ENCODE measurements at regions not wholly inside any gene's neighbourhood (a gene's known extent, or its start where the extent isn't known, plus 50 kb on each side); places are given as distances from the start of the nearest gene placed in this dataset.

DNA sequence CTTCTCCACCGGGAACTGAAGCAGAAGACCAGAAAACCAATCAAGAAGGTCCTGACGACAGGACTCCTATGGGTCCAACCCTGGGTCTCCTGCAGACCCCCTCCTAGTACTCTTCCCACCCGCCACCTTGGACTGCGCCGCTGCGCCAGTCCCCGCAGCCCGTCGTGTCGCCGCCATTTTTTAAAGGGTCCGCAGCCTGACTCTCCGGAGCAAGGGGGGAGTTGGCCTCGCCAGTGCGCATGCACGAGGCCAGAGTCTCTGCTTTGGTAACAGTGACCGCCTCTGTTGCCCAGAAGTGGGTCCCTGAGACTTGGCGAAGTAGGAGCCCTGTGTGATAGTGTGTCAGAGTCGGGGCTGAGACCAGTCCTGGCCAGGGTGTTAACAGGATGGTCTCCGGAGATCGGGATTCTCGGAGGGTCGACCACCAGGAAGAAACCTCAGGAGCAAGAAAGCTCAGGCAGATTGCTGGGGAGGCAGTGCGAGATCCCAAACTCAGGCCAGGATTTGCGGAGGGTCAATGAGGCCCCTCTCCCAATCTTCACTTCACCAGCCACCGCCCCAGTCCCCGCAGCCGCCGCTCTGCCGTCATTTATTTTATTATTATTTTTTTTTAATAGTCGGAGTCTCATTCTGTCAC is 612.5 kb downstream of the KCNJ18 start:
- no peak for TF ChIP-seq EGR1 (IDR thresholded peaks at IDR 0.05; ENCODE audit: low read depth)
- no peak for TF ChIP-seq CTCF (IDR thresholded peaks at IDR 0.05 in 2 of 3, conservative IDR thresholded peaks at IDR 0.05 in 1 of 3; ENCODE audit: borderline replicate concordance in 1 of 3, insufficient read depth in 1 of 3, low read depth in 2 of 3, low read length in 2 of 3)
- TF ChIP-seq POLR2AphosphoS5 (IDR thresholded peaks at IDR 0.05; ENCODE audit: low read depth, low read length), result no peak
- TF ChIP-seq REST (IDR thresholded peaks at IDR 0.05; ENCODE audit: low read depth), result no peak
- no peak for TF ChIP-seq TCF7L2 (IDR thresholded peaks at IDR 0.05; ENCODE audit: borderline replicate concordance, extremely low read depth, insufficient read depth, insufficient read length)
- no peak for TF ChIP-seq EZH2 (IDR thresholded peaks at IDR 0.05)
- no peak for TF ChIP-seq MAX (IDR thresholded peaks at IDR 0.05)
- TF ChIP-seq ATF3 (IDR thresholded peaks at IDR 0.05), result no peak
- TF ChIP-seq POLR2A (IDR thresholded peaks at IDR 0.05; ENCODE audit: borderline replicate concordance, extremely low read depth, insufficient read depth, insufficient read length), result no peak

All from HCT116 (cell line).